WTC11 (cell line): ENCODE measurements at regions not wholly inside any gene's neighbourhood (a gene's known extent, or its start where the extent isn't known, plus 50 kb on each side); places are given as distances from the start of the nearest gene placed in this dataset.

ENCODE experiments used
- ATAC-seq: fragments of 200-7000 bp; cut with Tn5 transposase; 2 replicates; pipeline ENCODE4 v1.10.0; 2021; ENCODE audit warnings: mild to moderate bottlenecking, moderate library complexity
- CTCF ChIA-PET: fragments of 300-600 bp; sonication (Branson Sonifier 250); formaldehyde crosslinking; loops from one replicate; lab custom pipeline; 2021; ENCODE audit warnings: antibody characterized with exemption; lab: Charles Lee
- POLR2A ChIA-PET: fragments of 350-600 bp; sonication (Branson Sonifier 250); formaldehyde crosslinking; loops from one replicate; lab custom pipeline; 2021; ENCODE audit warnings: antibody characterized with exemption; lab: Charles Lee
- DNase-seq: peaks from one replicate; pipeline ENCODE4 v3.0.0; 2021; ENCODE audit warnings: low spot score
- H3K27ac Mint-ChIP-seq: 2 replicates; pipeline ENCODE4 v1.8.0; 2021; ENCODE audit warnings: mixed read lengths
- H3K27me3 Mint-ChIP-seq: 2 replicates; pipeline ENCODE4 v1.8.0; 2021; ENCODE audit warnings: low read depth, mild to moderate bottlenecking, moderate library complexity, mixed read lengths
- H3K36me3 Mint-ChIP-seq: 2 replicates; pipeline ENCODE4 v1.8.0; 2021; ENCODE audit warnings: mixed read lengths
- H3K4me1 Mint-ChIP-seq: 2 replicates; pipeline ENCODE4 v1.8.0; 2022; ENCODE audit warnings: mixed read lengths
- H3K4me3 Mint-ChIP-seq: 2 replicates; pipeline ENCODE4 v1.8.0; 2021; ENCODE audit warnings: mild to moderate bottlenecking, moderate library complexity, mixed read lengths
- H3K9me3 Mint-ChIP-seq: 2 replicates; pipeline ENCODE4 v1.8.0; 2021; ENCODE audit warnings: mixed read lengths
- ATF1 ChIP-seq: sonication (generic); formaldehyde crosslinking; IDR thresholded peaks from 2 replicates; pipeline ENCODE4 v1.8.1; 2023; ENCODE audit warnings: mild to moderate bottlenecking, moderate library complexity, missing genetic modification reagents
- CREB1 ChIP-seq: sonication (generic); formaldehyde crosslinking; IDR thresholded peaks from 2 replicates; pipeline ENCODE4 v1.8.0; 2023; ENCODE audit warnings: mild to moderate bottlenecking, missing genetic modification reagents
- CREM ChIP-seq: sonication (generic); formaldehyde crosslinking; IDR thresholded peaks from 2 replicates; pipeline ENCODE4 v1.8.1; 2022; ENCODE audit warnings: mild to moderate bottlenecking, missing genetic modification reagents, moderate library complexity
- EMX1 ChIP-seq: fragments of 250-450 bp; sonication (Bioruptor Pico); IDR thresholded peaks from 2 replicates; pipeline ENCODE4 v1.8.0; 2021; ENCODE audit warnings: mild to moderate bottlenecking
- JUN ChIP-seq: sonication (generic); formaldehyde crosslinking; IDR thresholded peaks from 2 replicates; pipeline ENCODE4 v1.8.0; 2023; ENCODE audit warnings: mild to moderate bottlenecking, missing genetic modification reagents
- KAT7 ChIP-seq: sonication (generic); formaldehyde crosslinking; IDR thresholded peaks from 2 replicates; pipeline ENCODE4 v1.8.1; 2023; ENCODE audit warnings: missing genetic modification reagents, mild to moderate bottlenecking, borderline replicate concordance
- NFATC4 ChIP-seq: fragments of 250-450 bp; sonication (Bioruptor Pico); IDR thresholded peaks from 2 replicates; pipeline ENCODE4 v1.9.0; 2021; ENCODE audit warnings: mild to moderate bottlenecking
- RELA ChIP-seq: sonication (generic); formaldehyde crosslinking; IDR thresholded peaks from 2 replicates; pipeline ENCODE4 v1.8.1; 2022; ENCODE audit warnings: missing genetic modification reagents, mild to moderate bottlenecking, borderline replicate concordance
- TEAD1 ChIP-seq: sonication (generic); formaldehyde crosslinking; IDR thresholded peaks from 2 replicates; pipeline ENCODE4 v1.8.0; 2022; ENCODE audit warnings: mild to moderate bottlenecking, missing genetic modification reagents
- TEAD4 ChIP-seq: sonication (generic); formaldehyde crosslinking; IDR thresholded peaks from 2 replicates; pipeline ENCODE4 v1.8.0; 2022; ENCODE audit warnings: mild to moderate bottlenecking, missing genetic modification reagents
- TP53 ChIP-seq: sonication (generic); formaldehyde crosslinking; IDR thresholded peaks from 2 replicates; pipeline ENCODE4 v1.8.1; 2023; ENCODE audit warnings: mild to moderate bottlenecking, missing genetic modification reagents
- ZBTB21 ChIP-seq: sonication (generic); formaldehyde crosslinking; IDR thresholded peaks from 2 replicates; pipeline ENCODE4 v1.8.1; 2023; ENCODE audit warnings: mild to moderate bottlenecking, missing genetic modification reagents, borderline replicate concordance
- ZNF138 ChIP-seq: sonication (generic); formaldehyde crosslinking; conservative IDR thresholded peaks from 2 replicates; pipeline ENCODE4 v1.8.1; 2022; ENCODE audit warnings: mild to moderate bottlenecking, moderate library complexity, missing genetic modification reagents
- ZNF232 ChIP-seq: sonication (generic); formaldehyde crosslinking; IDR thresholded peaks from 2 replicates; pipeline ENCODE4 v1.8.0; 2022; ENCODE audit warnings: mild to moderate bottlenecking, missing genetic modification reagents
- ZNF317 ChIP-seq: sonication (generic); formaldehyde crosslinking; IDR thresholded peaks from 2 replicates; pipeline ENCODE4 v1.8.1; 2023; ENCODE audit warnings: low read depth, mild to moderate bottlenecking, moderate library complexity, missing genetic modification reagents, borderline replicate concordance
- TF ChIP-seq, protein P1 (sequence below): sonication (generic); formaldehyde crosslinking; IDR thresholded peaks from 2 replicates; pipeline ENCODE4 v1.8.0; 2022; ENCODE audit warnings: mild to moderate bottlenecking, missing genetic modification reagents
- TF ChIP-seq, protein P2 (sequence below): sonication (generic); formaldehyde crosslinking; IDR thresholded peaks from 2 replicates; pipeline ENCODE4 v1.8.1; 2023; ENCODE audit warnings: mild to moderate bottlenecking, missing genetic modification reagents, moderate library complexity
- TF ChIP-seq, protein P3 (sequence below): fragments of 250-450 bp; sonication (Bioruptor Pico); IDR thresholded peaks from 2 replicates; pipeline ENCODE4 v1.9.0; 2021; ENCODE audit warnings: moderate library complexity, mild to moderate bottlenecking, inconsistent platforms, borderline replicate concordance
- TF ChIP-seq, protein P4 (sequence below): fragments of 250-450 bp; sonication (Bioruptor Pico); IDR thresholded peaks from 2 replicates; pipeline ENCODE4 v1.9.0; 2021; ENCODE audit warnings: mild to moderate bottlenecking
- TF ChIP-seq, protein P5 (sequence below): fragments of 250-450 bp; sonication (Bioruptor Pico); IDR thresholded peaks from 2 replicates; pipeline ENCODE4 v1.9.0; 2021; ENCODE audit warnings: mild to moderate bottlenecking, borderline replicate concordance
- TF ChIP-seq, protein P6 (sequence below): sonication (generic); formaldehyde crosslinking; IDR thresholded peaks from 2 replicates; pipeline ENCODE4 v1.8.0; 2023; ENCODE audit warnings: missing genetic modification reagents
- TF ChIP-seq, protein P7 (sequence below): sonication (generic); formaldehyde crosslinking; IDR thresholded peaks from 2 replicates; pipeline ENCODE4 v1.8.0; 2023; ENCODE audit warnings: missing genetic modification reagents, mild to moderate bottlenecking, borderline replicate concordance

DNA sequence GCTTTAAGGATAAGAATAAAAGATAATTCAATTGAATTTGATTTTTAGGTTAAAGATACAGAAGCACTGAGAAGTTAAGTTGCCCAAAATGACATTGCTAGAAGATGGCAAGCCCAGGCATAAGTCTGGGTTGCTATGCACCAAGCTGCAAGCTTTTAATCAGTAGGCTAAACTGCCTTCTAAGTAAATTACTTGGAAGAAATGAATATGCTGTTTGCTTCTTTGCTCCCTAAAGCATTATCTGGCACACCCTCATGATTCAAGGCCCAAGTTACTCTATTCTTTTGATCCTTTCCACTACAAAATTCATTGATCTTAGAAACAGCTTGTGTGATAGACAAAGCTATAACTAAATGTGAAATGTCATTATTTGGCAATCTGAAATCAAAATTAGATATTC is 1991.1 kb downstream of the ARAP2 start (continued):
- TF ChIP-seq, protein P1, sequence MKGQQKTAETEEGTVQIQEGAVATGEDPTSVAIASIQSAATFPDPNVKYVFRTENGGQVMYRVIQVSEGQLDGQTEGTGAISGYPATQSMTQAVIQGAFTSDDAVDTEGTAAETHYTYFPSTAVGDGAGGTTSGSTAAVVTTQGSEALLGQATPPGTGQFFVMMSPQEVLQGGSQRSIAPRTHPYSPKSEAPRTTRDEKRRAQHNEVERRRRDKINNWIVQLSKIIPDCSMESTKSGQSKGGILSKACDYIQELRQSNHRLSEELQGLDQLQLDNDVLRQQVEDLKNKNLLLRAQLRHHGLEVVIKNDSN (CRISPR knock-in tag): no peak
- TF ChIP-seq NFATC4 (CRISPR knock-in tag) (no peak), TEAD1 (CRISPR knock-in tag) (no peak), TEAD4 (no peak), CREB1 (CRISPR knock-in tag) (no peak), RELA (CRISPR knock-in tag) (no peak), ZBTB21 (CRISPR knock-in tag) (no peak), JUN (no peak)
- TF ChIP-seq, protein P2, sequence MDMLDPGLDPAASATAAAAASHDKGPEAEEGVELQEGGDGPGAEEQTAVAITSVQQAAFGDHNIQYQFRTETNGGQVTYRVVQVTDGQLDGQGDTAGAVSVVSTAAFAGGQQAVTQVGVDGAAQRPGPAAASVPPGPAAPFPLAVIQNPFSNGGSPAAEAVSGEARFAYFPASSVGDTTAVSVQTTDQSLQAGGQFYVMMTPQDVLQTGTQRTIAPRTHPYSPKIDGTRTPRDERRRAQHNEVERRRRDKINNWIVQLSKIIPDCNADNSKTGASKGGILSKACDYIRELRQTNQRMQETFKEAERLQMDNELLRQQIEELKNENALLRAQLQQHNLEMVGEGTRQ: no peak
- TF ChIP-seq, protein P3, sequence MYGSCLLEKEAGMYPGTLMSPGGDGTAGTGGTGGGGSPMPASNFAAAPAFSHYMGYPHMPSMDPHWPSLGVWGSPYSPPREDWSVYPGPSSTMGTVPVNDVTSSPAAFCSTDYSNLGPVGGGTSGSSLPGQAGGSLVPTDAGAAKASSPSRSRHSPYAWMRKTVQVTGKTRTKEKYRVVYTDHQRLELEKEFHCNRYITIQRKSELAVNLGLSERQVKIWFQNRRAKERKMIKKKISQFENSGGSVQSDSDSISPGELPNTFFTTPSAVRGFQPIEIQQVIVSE (CRISPR knock-in tag): no peak

DNA sequence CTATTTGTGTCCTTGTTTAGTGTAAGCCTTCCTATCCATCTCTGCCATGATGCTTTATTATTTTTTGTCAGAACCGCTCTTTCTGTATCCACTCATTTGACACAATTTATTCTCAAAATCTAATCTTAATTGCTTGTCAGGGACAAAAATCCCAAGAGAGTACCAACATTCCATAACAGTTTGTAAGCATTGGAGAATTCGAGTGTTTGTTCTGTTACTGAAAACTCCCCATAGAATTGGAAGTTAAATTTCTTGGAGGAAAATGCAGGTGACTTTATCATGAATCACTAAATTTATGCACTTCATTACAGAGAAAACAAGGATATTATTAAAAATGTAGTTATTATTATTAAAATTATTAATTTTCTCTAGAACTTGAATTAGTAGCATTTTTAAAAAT is 1986.1 kb downstream of the ARAP2 start:
- POLR2A ChIA-PET: no interaction called here
- Mint-ChIP-seq H3K27me3 (no peaks in the 10 kb centered on the region), H3K4me1 (0 out of 2 replicates have a peak, but pooled peaks cover 5% of the 10 kb centered on the region), H3K9me3 (peaks cover 10% of the 10 kb centered on the region), H3K36me3 (0 out of 2 replicates have a peak, but pooled peaks cover 2% of the 10 kb centered on the region), H3K4me3 (no peak overlapping the region), H3K27ac (no peak overlapping the region)
- ATAC-seq: no peak
- DNase-seq: no peak
- CTCF ChIA-PET: no interaction called here
- TF ChIP-seq NFATC4 (CRISPR knock-in tag): no peak
- TF ChIP-seq, protein P4, sequence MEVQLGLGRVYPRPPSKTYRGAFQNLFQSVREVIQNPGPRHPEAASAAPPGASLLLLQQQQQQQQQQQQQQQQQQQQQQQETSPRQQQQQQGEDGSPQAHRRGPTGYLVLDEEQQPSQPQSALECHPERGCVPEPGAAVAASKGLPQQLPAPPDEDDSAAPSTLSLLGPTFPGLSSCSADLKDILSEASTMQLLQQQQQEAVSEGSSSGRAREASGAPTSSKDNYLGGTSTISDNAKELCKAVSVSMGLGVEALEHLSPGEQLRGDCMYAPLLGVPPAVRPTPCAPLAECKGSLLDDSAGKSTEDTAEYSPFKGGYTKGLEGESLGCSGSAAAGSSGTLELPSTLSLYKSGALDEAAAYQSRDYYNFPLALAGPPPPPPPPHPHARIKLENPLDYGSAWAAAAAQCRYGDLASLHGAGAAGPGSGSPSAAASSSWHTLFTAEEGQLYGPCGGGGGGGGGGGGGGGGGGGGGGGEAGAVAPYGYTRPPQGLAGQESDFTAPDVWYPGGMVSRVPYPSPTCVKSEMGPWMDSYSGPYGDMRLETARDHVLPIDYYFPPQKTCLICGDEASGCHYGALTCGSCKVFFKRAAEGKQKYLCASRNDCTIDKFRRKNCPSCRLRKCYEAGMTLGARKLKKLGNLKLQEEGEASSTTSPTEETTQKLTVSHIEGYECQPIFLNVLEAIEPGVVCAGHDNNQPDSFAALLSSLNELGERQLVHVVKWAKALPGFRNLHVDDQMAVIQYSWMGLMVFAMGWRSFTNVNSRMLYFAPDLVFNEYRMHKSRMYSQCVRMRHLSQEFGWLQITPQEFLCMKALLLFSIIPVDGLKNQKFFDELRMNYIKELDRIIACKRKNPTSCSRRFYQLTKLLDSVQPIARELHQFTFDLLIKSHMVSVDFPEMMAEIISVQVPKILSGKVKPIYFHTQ: no peak
- no peak for TF ChIP-seq ZNF317
- TF ChIP-seq, protein P5, sequence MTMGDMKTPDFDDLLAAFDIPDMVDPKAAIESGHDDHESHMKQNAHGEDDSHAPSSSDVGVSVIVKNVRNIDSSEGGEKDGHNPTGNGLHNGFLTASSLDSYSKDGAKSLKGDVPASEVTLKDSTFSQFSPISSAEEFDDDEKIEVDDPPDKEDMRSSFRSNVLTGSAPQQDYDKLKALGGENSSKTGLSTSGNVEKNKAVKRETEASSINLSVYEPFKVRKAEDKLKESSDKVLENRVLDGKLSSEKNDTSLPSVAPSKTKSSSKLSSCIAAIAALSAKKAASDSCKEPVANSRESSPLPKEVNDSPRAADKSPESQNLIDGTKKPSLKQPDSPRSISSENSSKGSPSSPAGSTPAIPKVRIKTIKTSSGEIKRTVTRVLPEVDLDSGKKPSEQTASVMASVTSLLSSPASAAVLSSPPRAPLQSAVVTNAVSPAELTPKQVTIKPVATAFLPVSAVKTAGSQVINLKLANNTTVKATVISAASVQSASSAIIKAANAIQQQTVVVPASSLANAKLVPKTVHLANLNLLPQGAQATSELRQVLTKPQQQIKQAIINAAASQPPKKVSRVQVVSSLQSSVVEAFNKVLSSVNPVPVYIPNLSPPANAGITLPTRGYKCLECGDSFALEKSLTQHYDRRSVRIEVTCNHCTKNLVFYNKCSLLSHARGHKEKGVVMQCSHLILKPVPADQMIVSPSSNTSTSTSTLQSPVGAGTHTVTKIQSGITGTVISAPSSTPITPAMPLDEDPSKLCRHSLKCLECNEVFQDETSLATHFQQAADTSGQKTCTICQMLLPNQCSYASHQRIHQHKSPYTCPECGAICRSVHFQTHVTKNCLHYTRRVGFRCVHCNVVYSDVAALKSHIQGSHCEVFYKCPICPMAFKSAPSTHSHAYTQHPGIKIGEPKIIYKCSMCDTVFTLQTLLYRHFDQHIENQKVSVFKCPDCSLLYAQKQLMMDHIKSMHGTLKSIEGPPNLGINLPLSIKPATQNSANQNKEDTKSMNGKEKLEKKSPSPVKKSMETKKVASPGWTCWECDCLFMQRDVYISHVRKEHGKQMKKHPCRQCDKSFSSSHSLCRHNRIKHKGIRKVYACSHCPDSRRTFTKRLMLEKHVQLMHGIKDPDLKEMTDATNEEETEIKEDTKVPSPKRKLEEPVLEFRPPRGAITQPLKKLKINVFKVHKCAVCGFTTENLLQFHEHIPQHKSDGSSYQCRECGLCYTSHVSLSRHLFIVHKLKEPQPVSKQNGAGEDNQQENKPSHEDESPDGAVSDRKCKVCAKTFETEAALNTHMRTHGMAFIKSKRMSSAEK: no peak
- TF ChIP-seq ATF1 (CRISPR knock-in tag): no peak
- TF ChIP-seq, protein P6, sequence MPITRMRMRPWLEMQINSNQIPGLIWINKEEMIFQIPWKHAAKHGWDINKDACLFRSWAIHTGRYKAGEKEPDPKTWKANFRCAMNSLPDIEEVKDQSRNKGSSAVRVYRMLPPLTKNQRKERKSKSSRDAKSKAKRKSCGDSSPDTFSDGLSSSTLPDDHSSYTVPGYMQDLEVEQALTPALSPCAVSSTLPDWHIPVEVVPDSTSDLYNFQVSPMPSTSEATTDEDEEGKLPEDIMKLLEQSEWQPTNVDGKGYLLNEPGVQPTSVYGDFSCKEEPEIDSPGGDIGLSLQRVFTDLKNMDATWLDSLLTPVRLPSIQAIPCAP (CRISPR knock-in tag): no peak
- TF ChIP-seq CREM (CRISPR knock-in tag): no peak
- TF ChIP-seq ZNF232 (CRISPR knock-in tag): no peak
- TF ChIP-seq TEAD4: no peak
- TF ChIP-seq ZNF138 (CRISPR knock-in tag): no peak
- TF ChIP-seq CREB1 (CRISPR knock-in tag): no peak
- TF ChIP-seq, protein P7, sequence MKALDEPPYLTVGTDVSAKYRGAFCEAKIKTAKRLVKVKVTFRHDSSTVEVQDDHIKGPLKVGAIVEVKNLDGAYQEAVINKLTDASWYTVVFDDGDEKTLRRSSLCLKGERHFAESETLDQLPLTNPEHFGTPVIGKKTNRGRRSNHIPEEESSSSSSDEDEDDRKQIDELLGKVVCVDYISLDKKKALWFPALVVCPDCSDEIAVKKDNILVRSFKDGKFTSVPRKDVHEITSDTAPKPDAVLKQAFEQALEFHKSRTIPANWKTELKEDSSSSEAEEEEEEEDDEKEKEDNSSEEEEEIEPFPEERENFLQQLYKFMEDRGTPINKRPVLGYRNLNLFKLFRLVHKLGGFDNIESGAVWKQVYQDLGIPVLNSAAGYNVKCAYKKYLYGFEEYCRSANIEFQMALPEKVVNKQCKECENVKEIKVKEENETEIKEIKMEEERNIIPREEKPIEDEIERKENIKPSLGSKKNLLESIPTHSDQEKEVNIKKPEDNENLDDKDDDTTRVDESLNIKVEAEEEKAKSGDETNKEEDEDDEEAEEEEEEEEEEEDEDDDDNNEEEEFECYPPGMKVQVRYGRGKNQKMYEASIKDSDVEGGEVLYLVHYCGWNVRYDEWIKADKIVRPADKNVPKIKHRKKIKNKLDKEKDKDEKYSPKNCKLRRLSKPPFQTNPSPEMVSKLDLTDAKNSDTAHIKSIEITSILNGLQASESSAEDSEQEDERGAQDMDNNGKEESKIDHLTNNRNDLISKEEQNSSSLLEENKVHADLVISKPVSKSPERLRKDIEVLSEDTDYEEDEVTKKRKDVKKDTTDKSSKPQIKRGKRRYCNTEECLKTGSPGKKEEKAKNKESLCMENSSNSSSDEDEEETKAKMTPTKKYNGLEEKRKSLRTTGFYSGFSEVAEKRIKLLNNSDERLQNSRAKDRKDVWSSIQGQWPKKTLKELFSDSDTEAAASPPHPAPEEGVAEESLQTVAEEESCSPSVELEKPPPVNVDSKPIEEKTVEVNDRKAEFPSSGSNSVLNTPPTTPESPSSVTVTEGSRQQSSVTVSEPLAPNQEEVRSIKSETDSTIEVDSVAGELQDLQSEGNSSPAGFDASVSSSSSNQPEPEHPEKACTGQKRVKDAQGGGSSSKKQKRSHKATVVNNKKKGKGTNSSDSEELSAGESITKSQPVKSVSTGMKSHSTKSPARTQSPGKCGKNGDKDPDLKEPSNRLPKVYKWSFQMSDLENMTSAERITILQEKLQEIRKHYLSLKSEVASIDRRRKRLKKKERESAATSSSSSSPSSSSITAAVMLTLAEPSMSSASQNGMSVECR: no peak
- no peak for TF ChIP-seq RELA (CRISPR knock-in tag)
- TF ChIP-seq TP53 (CRISPR knock-in tag): no peak
- no peak for TF ChIP-seq EMX1 (CRISPR knock-in tag)
- no peak for TF ChIP-seq KAT7 (CRISPR knock-in tag)
